SU-DHL-6 (cell line): ENCODE measurements at regions not wholly inside any gene's neighbourhood (a gene's known extent, or its start where the extent isn't known, plus 50 kb on each side); places are given as distances from the start of the nearest gene placed in this dataset.

Experiments used
- CTCF ChIP-seq: fragments of 200-600 bp; sonication (generic); IDR thresholded peaks from one replicate; pipeline ENCODE4 v1.5.1; 2017; ENCODE audit warnings: antibody characterized with exemption, mild to moderate bottlenecking, low read length, moderate library complexity; ENCODE audit not compliant: insufficient read depth, poor library complexity, severe bottlenecking
- EZH2phosphoT487 ChIP-seq: fragments of 200-600 bp; sonication (generic), shearing (Covaris generic); conservative IDR thresholded peaks from 2 replicates; pipeline ENCODE4 v1.6.1; 2018; ENCODE audit warnings: mild to moderate bottlenecking, antibody characterized with exemption, low read length, moderate library complexity, mixed read lengths

DNA sequence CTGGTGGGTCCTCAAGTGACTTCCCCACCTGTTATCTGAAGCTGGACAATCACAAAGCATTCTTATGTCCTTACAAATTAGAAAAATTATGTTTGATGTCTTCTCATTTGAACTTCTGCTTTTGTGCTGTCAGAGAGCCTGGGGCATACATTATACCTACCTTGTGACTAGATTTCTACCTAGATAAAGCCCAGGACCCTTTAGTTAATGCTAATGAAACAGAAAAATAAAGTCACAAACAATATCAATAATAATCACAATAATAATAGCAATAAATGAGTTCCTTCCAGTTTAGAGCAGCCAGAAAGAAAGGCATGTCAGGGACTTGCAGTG, 456.4 kb downstream of the SETBP1 start:
- TF ChIP-seq CTCF (no peak), EZH2phosphoT487 (no peak)
